DMS 273 (cell line): ENCODE measurements at regions not wholly inside any gene's neighbourhood (a gene's known extent, or its start where the extent isn't known, plus 50 kb on each side); places are given as distances from the start of the nearest gene placed in this dataset.

Experiments used
- DNase-seq: peaks from one replicate; lab custom pipeline; 2025; ENCODE audit not compliant: unreplicated experiment; lab: John Stamatoyannopoulos, UW

DNA sequence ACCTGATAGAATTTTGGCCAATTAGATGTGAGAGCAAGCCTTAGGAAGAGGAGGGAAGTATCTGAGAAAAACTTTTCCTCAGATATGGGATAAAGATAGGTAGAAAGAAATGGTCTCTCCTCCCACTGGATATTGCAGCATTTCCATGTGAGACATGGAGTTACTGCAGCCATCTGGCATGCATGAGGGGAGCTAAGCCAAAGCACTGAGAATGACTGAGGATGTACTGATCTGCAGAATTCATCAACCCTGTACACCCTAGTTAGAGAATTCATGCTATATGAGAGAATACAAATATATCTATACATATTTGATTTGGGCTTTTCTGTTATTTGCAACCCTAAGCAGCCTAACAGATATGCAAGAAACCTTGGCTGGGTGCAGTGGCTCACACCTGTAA, 52.5 kb upstream of the RPL34 start:
- no peak for DNase-seq

DNA sequence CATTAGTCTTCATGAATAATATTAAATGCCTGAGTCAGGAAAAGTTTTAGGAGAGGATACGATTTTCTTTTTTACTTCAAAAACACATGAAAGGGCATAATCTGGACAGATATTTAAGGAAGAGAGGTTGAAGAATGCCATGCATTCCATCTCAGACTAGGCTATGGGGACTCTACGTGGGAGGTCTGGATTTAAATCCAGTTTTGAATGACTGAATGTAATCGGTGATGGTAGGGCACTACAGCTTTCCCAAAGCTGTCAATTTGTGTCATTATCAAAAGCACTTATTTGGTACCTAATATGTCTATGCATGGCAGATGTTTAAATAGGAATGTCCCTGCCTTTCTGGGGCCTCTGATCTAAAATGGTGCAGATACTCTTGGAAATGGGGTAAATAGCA, 59.3 kb upstream of the RPL34 start:
- no peak for DNase-seq

DNA sequence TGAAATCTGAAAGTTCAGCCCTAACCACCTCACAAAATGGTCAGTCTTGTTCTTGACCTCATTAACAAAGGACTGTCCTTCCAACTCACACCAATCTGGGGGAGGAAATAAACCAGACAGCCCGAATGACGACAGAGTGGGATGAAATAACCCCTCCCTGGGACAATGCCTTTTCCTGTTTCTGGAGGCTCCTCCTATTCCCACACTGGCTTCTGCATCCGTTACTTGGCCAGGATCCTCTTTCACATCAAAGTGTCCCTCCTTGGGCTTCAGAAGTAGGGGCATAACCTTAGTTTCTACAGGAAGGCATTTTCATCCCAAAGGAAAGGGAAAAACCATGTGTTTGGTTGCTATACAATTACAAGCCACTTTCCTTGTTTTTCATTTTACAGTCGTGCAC, 59.8 kb upstream of the RPL34 start:
- no peak for DNase-seq

- DNase-seq: no peak
These were observed 60.5 kb upstream of the RPL34 start for GRCh38 chr4:108559911-108560310.

- DNase-seq: no peak
These were observed 61.1 kb upstream of the RPL34 start for GRCh38 chr4:108559068-108559793.

DNA sequence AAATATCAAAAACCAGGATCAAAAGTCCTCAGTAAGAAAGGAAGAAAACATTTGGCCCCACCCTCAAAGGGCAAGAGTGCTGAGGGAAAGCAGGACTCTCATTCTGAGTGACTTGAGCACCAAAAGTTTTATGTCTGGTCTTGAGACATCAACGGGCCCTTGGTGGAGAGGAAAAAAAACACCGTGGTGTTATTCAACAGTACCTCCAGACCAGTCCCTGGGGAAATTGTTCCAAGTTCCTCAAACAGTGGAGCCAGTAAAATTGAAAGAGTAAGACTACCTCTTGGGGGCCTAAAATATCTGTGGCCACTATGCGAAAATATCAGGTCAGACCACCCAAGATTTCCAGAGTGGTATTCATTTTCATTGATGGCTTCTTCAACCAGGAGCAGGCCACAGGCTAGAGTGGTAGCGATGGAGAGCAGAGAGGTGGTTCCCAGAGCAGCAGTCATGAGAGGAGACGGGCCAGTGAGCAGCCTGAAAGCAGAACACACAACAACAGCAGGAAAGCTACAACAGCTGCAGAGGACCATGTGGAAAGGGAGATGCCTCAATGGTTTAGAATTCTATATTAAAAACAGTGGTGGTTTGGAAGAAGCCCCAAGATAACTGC, 63.7 kb upstream of the RPL34 start:
- DNase-seq: no peak

DNA sequence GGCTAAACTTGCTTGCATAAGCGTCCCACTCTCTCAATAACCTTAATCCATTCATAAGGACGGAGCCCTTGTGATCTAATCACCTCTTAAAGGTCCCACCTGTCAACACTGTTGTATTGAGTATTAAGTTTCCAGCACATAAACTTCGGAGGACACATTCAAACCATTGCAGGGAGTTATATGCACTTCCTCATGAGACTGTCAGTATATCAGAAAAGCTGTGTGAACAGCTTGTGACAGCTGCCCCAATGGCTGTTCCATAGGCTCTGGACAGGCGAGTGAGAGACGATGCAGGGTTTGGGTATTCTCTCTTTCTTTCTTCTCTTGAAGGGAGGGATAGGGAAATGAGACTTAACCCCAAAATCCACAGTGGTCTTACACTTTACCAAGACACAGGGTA, 64.2 kb upstream of the RPL34 start:
- no peak for DNase-seq

- no peak for DNase-seq
These were observed 64.7 kb upstream of the RPL34 start for GRCh38 chr4:108555701-108556100.

GRCh38 chr4:108547682-108548081, 72.7 kb upstream of the RPL34 start:
- DNase-seq: no peak

- no peak for DNase-seq
These were observed 73.6 kb upstream of the RPL34 start for GRCh38 chr4:108546728-108547127.

DNA sequence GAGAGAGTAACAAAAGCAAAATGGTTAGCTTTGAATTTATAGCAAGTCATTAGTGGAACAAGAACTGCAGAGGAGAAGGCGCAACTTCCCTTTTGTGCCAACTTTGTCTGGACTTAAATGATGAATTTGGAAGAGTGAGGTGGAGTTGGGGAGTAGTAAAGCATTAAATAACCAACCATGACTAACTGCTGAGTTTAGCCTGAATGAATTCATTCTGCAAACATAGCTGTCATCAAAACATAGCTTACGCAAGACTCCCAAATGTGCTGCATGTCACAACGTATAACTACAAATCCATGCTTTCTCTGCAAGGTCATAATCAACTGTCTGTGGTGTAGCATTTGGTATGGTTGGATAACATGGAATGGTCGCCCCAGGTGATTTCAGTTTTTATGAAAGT, 75.9 kb upstream of the RPL34 start:
- no peak for DNase-seq

DNA sequence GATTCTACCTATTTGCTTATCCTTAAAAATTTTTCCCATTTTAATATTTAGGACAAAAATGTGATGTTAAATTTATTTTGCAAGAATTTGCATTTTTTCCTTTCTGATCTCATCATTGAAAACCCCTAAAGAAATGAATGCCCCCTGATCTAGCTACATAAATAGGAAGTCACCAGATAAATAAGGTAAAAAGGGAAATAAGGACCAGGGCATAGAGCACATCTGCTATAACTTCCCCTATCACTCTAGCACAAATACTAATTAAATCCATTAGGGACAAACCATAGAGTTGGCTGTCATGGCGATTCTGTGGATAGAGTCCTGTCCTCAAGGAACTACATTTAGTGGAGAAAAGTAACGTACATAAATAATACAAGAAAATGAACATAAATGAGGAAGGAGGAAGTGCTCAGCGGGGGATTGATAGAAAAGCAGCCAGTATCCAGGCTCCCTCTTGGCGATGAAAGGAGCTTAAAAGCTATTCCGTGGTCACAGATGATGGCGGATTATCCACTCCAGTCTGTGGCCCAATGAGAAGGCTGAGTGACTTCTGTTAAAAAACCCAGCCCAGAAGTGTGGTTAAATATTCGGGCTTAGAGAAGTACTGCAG, 76.9 kb upstream of the RPL34 start:
- no peak for DNase-seq

DNA sequence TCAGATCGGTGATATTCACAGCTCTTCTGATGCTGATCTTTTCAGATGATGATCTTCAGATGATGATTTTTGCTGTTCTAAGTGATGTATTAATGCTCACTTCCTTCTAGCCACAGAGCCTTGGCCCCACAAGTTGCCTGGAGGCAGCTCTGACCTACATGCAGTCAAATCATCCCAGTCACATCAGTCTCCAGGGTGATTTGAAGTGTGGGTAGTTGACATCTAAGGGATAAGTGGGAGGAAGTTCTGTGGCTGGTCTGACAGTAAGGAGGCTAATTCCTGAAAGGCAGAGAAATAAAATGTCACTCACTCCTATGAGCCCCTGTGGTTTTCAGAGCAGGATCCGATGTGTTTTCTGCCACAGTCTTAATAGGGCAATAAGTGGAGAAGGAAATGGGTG, 79.8 kb upstream of the RPL34 start:
- DNase-seq: no peak

- DNase-seq: no peak
These were observed 83.8 kb upstream of the RPL34 start for GRCh38 chr4:108536577-108536976.

GRCh38 chr4:108535757-108536156, 84.6 kb upstream of the RPL34 start:
- DNase-seq: no peak

GRCh38 chr4:108533876-108534275, 86.5 kb upstream of the RPL34 start:
- no peak for DNase-seq

- no peak for DNase-seq
These were observed 87.0 kb upstream of the RPL34 start for GRCh38 chr4:108533245-108533844.

DNA sequence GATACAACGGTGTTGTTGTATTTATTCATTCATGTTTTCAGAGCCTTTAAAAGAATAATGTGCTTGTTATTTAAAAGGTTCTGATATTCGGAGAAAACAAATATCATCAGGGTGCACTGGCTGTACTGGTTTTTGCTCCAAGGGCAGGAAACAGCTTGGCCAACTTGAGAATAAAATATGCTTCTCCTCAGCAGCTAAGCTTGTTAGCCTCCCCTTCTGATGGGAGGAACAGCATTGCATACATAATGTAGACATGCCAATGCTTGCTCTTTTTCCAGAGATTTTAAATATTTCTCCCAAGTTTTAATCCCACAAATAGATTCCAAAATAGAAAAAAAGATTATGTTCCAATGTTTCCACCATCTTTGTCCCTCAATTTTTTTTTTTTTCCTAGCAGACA, 87.6 kb upstream of the RPL34 start:
- no peak for DNase-seq

GRCh38 chr4:108532187-108532586, 88.2 kb upstream of the RPL34 start:
- no peak for DNase-seq

DNA sequence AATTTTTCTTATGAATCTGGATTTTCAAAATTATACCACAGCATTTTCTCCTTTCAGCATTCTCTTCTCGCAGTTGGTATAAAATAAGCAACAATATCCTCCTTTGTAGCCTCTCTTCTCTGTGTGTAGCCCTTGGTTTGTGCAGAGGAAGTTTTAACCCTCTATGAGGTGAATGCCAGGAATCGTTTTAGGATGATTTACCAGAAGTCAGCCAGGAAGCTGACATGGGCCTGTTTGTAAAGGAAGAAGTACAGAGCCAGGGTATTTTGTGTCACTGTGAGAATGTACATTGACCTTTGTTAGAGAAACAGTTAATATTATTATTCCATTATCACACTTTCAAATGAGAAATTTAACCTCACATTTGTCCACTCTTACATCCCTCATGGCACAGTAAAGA, 88.9 kb upstream of the RPL34 start:
- no peak for DNase-seq

GRCh38 chr4:108529984-108530905, 90.1 kb upstream of the RPL34 start:
- no peak for DNase-seq
